ENCODE measurements at regions not wholly inside any gene's neighbourhood (a gene's known extent, or its start where the extent isn't known, plus 50 kb on each side); places are given as distances from the start of the nearest gene placed in this dataset.

- no peak for TF ChIP-seq CTCF (IDR thresholded peaks at IDR 0.05; ENCODE audit: extremely low read depth, missing control alignments)
- no peak for DNase-seq (ENCODE audit: low spot score)
These were observed 198.1 kb upstream of the PPP2R2D start for GRCh38 chr10:131702531-131703356.

GRCh38 chr10:131703541-131703940, 197.3 kb upstream of the PPP2R2D start:
- TF ChIP-seq CTCF (IDR thresholded peaks at IDR 0.05; ENCODE audit: extremely low read depth, missing control alignments), result no peak
- no peak for DNase-seq (ENCODE audit: low spot score)

GRCh38 chr10:131703941-131704340, 196.9 kb upstream of the PPP2R2D start:
- no peak for TF ChIP-seq CTCF (IDR thresholded peaks at IDR 0.05; ENCODE audit: extremely low read depth, missing control alignments)
- no peak for DNase-seq (ENCODE audit: low spot score)

- DNase-seq (ENCODE audit: low spot score), result no peak
- TF ChIP-seq CTCF (IDR thresholded peaks at IDR 0.05; ENCODE audit: extremely low read depth, missing control alignments), result no peak
These were observed 194.3 kb upstream of the PPP2R2D start for GRCh38 chr10:131706476-131706875.

- no peak for TF ChIP-seq CTCF (IDR thresholded peaks at IDR 0.05; ENCODE audit: extremely low read depth, missing control alignments)
- no peak for DNase-seq (ENCODE audit: low spot score)
These were observed 193.9 kb upstream of the PPP2R2D start for GRCh38 chr10:131706952-131707351.

- no peak for TF ChIP-seq CTCF (IDR thresholded peaks at IDR 0.05; ENCODE audit: extremely low read depth, missing control alignments)
- no peak for DNase-seq (ENCODE audit: low spot score)
These were observed 192.5 kb upstream of the PPP2R2D start for GRCh38 chr10:131708225-131708880.

GRCh38 chr10:131710142-131710861, 190.5 kb upstream of the PPP2R2D start:
- TF ChIP-seq CTCF (IDR thresholded peaks at IDR 0.05; ENCODE audit: extremely low read depth, missing control alignments), result no peak
- no peak for DNase-seq (ENCODE audit: low spot score)
